ENCODE measurements at regions not wholly inside any gene's neighbourhood (a gene's known extent, or its start where the extent isn't known, plus 50 kb on each side); places are given as distances from the start of the nearest gene placed in this dataset.

DNA sequence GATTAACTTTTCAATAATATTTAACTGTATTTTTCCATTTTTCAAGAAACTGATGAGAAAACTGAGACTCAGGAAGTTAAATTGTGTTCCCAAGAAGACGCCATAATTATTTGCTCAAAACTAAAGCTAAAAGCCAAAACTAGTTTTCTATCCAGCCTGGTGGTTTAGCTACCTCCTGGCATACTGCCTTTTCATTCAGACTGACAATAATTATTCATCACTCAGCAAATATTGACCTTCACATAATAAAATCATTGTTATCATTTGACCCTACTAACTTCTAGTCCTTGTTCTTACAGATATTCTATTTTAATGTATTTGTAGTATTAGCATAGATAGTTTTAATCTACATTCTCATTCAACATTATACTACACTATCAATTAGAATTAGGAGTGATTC is 210.6 kb upstream of the GADL1 start:
- TF ChIP-seq, protein P1, sequence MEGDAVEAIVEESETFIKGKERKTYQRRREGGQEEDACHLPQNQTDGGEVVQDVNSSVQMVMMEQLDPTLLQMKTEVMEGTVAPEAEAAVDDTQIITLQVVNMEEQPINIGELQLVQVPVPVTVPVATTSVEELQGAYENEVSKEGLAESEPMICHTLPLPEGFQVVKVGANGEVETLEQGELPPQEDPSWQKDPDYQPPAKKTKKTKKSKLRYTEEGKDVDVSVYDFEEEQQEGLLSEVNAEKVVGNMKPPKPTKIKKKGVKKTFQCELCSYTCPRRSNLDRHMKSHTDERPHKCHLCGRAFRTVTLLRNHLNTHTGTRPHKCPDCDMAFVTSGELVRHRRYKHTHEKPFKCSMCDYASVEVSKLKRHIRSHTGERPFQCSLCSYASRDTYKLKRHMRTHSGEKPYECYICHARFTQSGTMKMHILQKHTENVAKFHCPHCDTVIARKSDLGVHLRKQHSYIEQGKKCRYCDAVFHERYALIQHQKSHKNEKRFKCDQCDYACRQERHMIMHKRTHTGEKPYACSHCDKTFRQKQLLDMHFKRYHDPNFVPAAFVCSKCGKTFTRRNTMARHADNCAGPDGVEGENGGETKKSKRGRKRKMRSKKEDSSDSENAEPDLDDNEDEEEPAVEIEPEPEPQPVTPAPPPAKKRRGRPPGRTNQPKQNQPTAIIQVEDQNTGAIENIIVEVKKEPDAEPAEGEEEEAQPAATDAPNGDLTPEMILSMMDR (conservative IDR thresholded peaks at IDR 0.05; ENCODE audit: low read length), result no peak
- no peak for TF ChIP-seq EZH2phosphoT487 (IDR thresholded peaks at IDR 0.05; ENCODE audit: borderline replicate concordance)

All from Loucy (cell line).